B cell (primary cell): ENCODE measurements at regions not wholly inside any gene's neighbourhood (a gene's known extent, or its start where the extent isn't known, plus 50 kb on each side); places are given as distances from the start of the nearest gene placed in this dataset.

Source experiments
- EZH2 ChIP-seq: IDR thresholded peaks from 2 replicates; pipeline ENCODE4 v1.6.1; 2012; ENCODE audit warnings: borderline replicate concordance, low read depth, mild to moderate bottlenecking, moderate library complexity, low read length; ENCODE audit not compliant: insufficient read depth, poor library complexity, severe bottlenecking
- TF ChIP-seq, protein P1 (sequence below): fragments of 200-600 bp; IDR thresholded peaks from one replicate; pipeline ENCODE4 v1.8.0; 2022; ENCODE audit warnings: antibody characterized with exemption, mild to moderate bottlenecking

GRCh38 chr5:38059876-38060275, 198.5 kb upstream of the EGFLAM start:
- TF ChIP-seq, protein P1, sequence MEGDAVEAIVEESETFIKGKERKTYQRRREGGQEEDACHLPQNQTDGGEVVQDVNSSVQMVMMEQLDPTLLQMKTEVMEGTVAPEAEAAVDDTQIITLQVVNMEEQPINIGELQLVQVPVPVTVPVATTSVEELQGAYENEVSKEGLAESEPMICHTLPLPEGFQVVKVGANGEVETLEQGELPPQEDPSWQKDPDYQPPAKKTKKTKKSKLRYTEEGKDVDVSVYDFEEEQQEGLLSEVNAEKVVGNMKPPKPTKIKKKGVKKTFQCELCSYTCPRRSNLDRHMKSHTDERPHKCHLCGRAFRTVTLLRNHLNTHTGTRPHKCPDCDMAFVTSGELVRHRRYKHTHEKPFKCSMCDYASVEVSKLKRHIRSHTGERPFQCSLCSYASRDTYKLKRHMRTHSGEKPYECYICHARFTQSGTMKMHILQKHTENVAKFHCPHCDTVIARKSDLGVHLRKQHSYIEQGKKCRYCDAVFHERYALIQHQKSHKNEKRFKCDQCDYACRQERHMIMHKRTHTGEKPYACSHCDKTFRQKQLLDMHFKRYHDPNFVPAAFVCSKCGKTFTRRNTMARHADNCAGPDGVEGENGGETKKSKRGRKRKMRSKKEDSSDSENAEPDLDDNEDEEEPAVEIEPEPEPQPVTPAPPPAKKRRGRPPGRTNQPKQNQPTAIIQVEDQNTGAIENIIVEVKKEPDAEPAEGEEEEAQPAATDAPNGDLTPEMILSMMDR = no peak
- no peak for TF ChIP-seq EZH2
